ENCODE measurements at regions not wholly inside any gene's neighbourhood (a gene's known extent, or its start where the extent isn't known, plus 50 kb on each side); places are given as distances from the start of the nearest gene placed in this dataset.

- TF ChIP-seq CTCF (IDR thresholded peaks at IDR 0.05), result no peak
- TF ChIP-seq EP300 (IDR thresholded peaks at IDR 0.05), result no peak
- no peak for TF ChIP-seq POLR2A (IDR thresholded peaks at IDR 0.05; ENCODE audit: low read depth)
- no peak for TF ChIP-seq POLR2AphosphoS5 (IDR thresholded peaks at IDR 0.05)
Measured at GRCh38 chr3:13150624-13151023, 77.4 kb upstream of the IQSEC1 start.
